ENCODE measurements at regions not wholly inside any gene's neighbourhood (a gene's known extent, or its start where the extent isn't known, plus 50 kb on each side); places are given as distances from the start of the nearest gene placed in this dataset.

GRCh38 chr12:84807249-84807648 is 105.3 kb downstream of the SLC6A15 start:
- DNase-seq (ENCODE audit: low read depth): no peak

GRCh38 chr12:84805474-84805858 is 107.1 kb downstream of the SLC6A15 start:
- no peak for DNase-seq (ENCODE audit: low read depth)

- no peak for DNase-seq (ENCODE audit: low read depth)
Observed at GRCh38 chr12:84804691-84805473, 107.7 kb downstream of the SLC6A15 start.

- no peak for DNase-seq (ENCODE audit: low read depth)
Observed at GRCh38 chr12:84803661-84804060, 108.9 kb downstream of the SLC6A15 start.

- DNase-seq (ENCODE audit: low read depth): no peak
Observed at GRCh38 chr12:84802161-84802560, 110.4 kb downstream of the SLC6A15 start.

GRCh38 chr12:84793558-84794367 is 118.8 kb downstream of the SLC6A15 start:
- DNase-seq (ENCODE audit: low read depth): no peak

GRCh38 chr12:84791444-84791843 is 121.2 kb downstream of the SLC6A15 start:
- no peak for DNase-seq (ENCODE audit: low read depth)

- DNase-seq (ENCODE audit: low read depth): no peak
Observed at GRCh38 chr12:84789184-84789583, 123.4 kb downstream of the SLC6A15 start.

GRCh38 chr12:84787253-84787652 is 125.3 kb downstream of the SLC6A15 start:
- no peak for DNase-seq (ENCODE audit: low read depth)

- no peak for DNase-seq (ENCODE audit: low read depth)
Observed at GRCh38 chr12:84786622-84787021, 126.0 kb downstream of the SLC6A15 start.

- no peak for DNase-seq (ENCODE audit: low read depth)
Observed at GRCh38 chr12:84785951-84786350, 126.6 kb downstream of the SLC6A15 start.

- no peak for DNase-seq (ENCODE audit: low read depth)
Observed at GRCh38 chr12:84785281-84785680, 127.3 kb downstream of the SLC6A15 start.

GRCh38 chr12:84779169-84779568 is 133.4 kb downstream of the SLC6A15 start:
- no peak for DNase-seq (ENCODE audit: low read depth)

- no peak for DNase-seq (ENCODE audit: low read depth)
Observed at GRCh38 chr12:84772281-84772680, 140.3 kb downstream of the SLC6A15 start.

- DNase-seq (ENCODE audit: low read depth): no peak
Observed at GRCh38 chr12:84767079-84767478, 145.5 kb downstream of the SLC6A15 start.

- no peak for DNase-seq (ENCODE audit: low read depth)
Observed at GRCh38 chr12:84766375-84766774, 146.2 kb downstream of the SLC6A15 start.

- no peak for DNase-seq (ENCODE audit: low read depth)
Observed at GRCh38 chr12:84764001-84764400, 148.6 kb downstream of the SLC6A15 start.

GRCh38 chr12:84763107-84763506 is 149.5 kb downstream of the SLC6A15 start:
- DNase-seq (ENCODE audit: low read depth): no peak

- no peak for DNase-seq (ENCODE audit: low read depth)
Observed at GRCh38 chr12:84760091-84760865, 152.3 kb downstream of the SLC6A15 start.

GRCh38 chr12:84757978-84758377 is 154.6 kb downstream of the SLC6A15 start:
- no peak for DNase-seq (ENCODE audit: low read depth)

GRCh38 chr12:84756961-84757360 is 155.6 kb downstream of the SLC6A15 start:
- DNase-seq (ENCODE audit: low read depth): no peak

GRCh38 chr12:84745127-84745526 is 167.5 kb downstream of the SLC6A15 start:
- DNase-seq (ENCODE audit: low read depth): no peak

All from RPMI7951 (cell line).